ENCODE measurements at regions not wholly inside any gene's neighbourhood (a gene's known extent, or its start where the extent isn't known, plus 50 kb on each side); places are given as distances from the start of the nearest gene placed in this dataset.

GRCh38 chr6:112557435-112557834 is 210.3 kb downstream of the RFPL4B start:
- H3K4me3 ChIP-seq (ENCODE audit: low read depth, low read length): no peak overlapping the region
- TF ChIP-seq CTCF (IDR thresholded peaks at IDR 0.05; ENCODE audit: insufficient read depth, low read depth, low read length, missing control alignments): no peak
- no peak for DNase-seq (ENCODE audit: low read depth)

GRCh38 chr6:112557961-112558360 is 210.8 kb downstream of the RFPL4B start:
- TF ChIP-seq CTCF (IDR thresholded peaks at IDR 0.05; ENCODE audit: insufficient read depth, low read depth, low read length, missing control alignments): no peak
- H3K4me3 ChIP-seq (ENCODE audit: low read depth, low read length): no peak overlapping the region

GRCh38 chr6:112560651-112561050 is 213.5 kb downstream of the RFPL4B start:
- peak; percentile 6 for DNase-seq (ENCODE audit: low read depth)
- no peak overlapping the region for H3K4me3 ChIP-seq (ENCODE audit: low read depth, low read length)
- no peak for TF ChIP-seq CTCF (IDR thresholded peaks at IDR 0.05; ENCODE audit: insufficient read depth, low read depth, low read length, missing control alignments)

More at GRCh38 chr6:112557961-112558360, 210.8 kb downstream of the RFPL4B start:
- DNase-seq (ENCODE audit: low read depth): no peak

- no peak overlapping the region for H3K4me3 ChIP-seq (ENCODE audit: low read depth, low read length)
- no peak for DNase-seq (ENCODE audit: low read depth)
- TF ChIP-seq CTCF (IDR thresholded peaks at IDR 0.05; ENCODE audit: insufficient read depth, low read depth, low read length, missing control alignments): no peak
These were observed 215.4 kb downstream of the RFPL4B start for GRCh38 chr6:112562301-112563231.

- no peak for TF ChIP-seq CTCF (IDR thresholded peaks at IDR 0.05; ENCODE audit: insufficient read depth, low read depth, low read length, missing control alignments)
- DNase-seq (ENCODE audit: low read depth): no peak
- no peak overlapping the region for H3K4me3 ChIP-seq (ENCODE audit: low read depth, low read length)
These were observed 216.2 kb downstream of the RFPL4B start for GRCh38 chr6:112563368-112563767.

- H3K4me3 ChIP-seq (ENCODE audit: low read depth, low read length): no peak overlapping the region
- no peak for TF ChIP-seq CTCF (IDR thresholded peaks at IDR 0.05; ENCODE audit: insufficient read depth, low read depth, low read length, missing control alignments)
- no peak for DNase-seq (ENCODE audit: low read depth)
These were observed 220.9 kb downstream of the RFPL4B start for GRCh38 chr6:112568066-112568465.

Data from GM12865 (cell line).